Fibroblast of skin of left quadriceps (primary cell): ENCODE measurements at regions not wholly inside any gene's neighbourhood (a gene's known extent, or its start where the extent isn't known, plus 50 kb on each side); places are given as distances from the start of the nearest gene placed in this dataset.

Experiments used
- DNase-seq, 2 experiments: peaks; one replicate each; pipeline ENCODE4 v3.0.0-alpha.2; 2013; ENCODE audit warnings: low read depth in 2 of 2

DNA sequence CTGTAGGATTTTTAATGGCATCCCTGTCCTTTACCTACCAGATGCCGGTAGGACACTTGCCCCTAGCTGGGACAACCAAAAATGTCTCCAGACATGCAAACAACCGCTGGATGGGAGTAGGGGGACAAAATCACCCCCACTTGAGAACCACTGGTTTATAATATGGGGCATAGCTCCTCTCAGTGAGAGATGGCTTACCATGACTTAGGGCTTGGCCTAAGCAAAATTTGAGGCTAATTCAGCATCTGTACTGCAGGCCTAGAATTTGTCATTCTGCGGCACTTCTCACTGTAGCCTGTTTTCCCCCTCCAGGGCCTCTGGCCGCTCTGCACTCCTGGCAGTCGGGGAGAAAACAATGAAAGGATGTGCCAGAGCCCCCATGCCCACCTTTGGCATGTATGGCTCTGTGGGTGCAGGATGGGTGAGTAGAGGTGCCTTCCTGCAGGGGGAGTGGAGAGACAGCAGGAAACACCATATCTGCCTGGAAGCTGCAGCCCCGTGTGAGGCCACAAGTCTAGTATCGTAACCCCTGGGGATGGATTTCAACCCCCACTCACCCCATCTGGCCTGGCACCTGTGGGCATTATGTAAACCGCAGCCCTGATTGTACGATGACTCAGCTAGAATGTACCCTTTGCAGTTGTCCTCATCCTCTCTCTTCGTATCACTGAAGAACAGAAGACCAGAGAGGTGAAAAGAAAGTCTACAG is 268.1 kb downstream of the SOX9 start:
- no peak for DNase-seq

DNA sequence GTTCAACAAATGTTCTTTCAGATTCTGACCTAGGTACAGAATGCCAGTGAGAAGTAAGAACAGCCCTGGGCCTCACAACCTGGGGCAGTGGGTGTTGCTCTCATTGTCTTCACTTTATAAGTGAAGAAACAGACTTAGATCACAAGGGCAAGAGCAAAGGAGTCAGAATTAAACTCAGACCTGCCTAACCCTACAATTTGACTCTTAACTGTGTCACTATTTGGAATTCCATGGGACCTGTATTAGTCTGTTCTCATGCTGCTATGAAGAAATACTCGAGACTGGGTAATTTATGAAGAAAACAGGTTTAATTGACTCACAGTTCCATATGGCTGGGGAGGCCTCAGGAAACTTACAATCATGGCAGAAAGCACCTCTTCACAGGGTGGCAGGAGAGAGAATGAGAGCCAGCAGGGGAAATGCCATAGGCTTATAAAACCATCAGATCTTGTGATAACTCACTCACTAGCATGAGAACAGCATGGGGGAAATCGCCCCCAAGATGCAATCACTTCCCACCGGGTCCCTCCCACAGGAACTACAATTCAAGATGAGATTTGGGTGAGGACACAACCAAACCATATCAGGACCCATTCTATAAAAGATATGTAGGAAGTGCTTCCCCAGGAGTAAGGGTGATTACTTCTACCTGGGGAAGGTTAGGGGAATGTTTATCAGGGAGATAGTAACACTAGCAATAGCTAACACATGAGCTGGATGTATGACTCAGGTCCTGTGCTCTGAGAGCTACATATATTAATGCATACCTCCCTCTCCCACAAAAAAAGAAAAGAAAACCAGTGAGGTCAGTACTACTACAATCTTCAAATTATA is 270.1 kb downstream of the SOX9 start:
- DNase-seq, result peak; percentile 52 to 58

DNA sequence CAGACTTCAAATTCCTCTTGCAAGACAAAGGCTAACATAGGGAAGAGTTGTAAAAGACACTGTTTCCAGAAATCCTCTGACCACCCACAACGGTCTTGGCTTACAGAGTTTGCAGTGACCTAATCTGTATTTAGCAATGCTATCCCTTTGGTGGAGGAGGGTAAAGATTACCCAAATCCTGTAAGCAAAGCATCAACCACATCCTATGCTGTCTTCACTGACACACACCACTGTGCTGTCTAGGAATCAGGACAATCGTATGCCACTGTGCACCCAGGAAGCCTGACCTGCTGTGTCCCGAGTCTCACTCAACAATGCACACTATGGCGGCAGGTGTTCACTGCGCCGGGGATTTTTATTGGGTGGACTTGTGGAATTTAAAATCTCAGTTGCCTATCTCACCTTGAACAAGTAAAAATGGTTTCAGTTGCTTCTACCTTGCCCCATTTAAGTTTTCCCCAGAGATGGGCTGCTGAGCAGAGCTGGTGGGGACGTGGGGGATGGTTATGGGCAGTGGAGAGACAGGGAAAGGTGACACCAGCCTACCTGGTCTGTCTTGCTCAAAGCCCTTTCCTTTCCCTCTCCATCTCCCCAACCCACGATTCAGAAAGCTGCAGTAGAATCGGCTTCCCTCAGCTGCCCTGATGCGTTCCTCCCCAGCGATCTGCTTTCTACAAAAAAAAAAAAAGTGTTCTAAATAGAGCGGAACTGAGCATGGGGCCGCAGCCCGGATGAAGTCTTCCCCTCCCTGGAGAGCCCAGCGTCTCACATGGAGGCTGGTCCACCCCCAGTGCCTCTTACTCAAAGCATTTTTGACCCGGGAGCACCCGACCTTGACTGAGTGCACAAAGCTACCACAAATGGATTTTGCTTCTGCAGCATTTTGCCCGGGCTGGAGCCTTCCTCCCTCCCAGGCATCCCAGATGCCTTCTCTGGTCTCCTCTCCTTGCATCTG is 271.5 kb downstream of the SOX9 start:
- peak; percentile 69 for DNase-seq

DNA sequence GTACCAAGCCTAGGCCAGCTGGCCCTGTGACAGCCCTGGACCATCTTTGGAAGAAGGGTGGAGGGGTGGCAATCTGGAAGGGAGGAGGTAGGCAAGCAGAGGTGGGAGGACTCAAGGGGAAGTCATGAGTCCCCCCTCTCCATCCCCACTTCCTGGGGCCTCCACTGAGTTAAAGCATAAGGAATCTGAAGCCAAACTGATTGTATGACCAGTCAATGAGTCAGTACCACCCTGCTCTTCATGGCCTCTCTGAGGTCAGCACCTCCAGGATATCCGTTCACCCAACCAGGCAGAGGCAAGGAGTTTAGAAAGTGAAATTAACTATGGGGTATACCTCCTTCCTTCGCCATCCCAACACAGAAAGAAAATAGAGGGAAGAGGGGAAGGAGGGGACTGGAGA is 272.7 kb downstream of the SOX9 start:
- DNase-seq, result no peak

DNA sequence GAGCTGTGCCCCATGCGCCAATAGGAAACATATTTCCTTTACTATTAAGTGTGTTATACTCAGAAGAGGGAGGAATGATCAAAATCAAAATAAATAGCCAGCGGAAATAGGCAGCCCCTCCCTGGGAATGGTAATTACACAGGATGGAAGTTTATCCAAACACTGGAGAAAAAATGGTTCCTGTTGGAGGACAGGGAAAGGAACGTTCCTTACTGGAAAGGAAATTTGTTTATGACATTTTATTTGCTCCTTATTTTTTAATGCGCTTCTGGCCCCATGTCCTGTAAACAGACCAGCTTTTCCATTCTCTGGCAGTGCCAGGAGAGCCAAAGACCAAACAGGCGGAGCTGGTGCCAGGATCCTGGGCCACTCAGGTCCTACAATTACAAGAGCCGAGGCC is 273.7 kb downstream of the SOX9 start:
- no peak for DNase-seq

DNA sequence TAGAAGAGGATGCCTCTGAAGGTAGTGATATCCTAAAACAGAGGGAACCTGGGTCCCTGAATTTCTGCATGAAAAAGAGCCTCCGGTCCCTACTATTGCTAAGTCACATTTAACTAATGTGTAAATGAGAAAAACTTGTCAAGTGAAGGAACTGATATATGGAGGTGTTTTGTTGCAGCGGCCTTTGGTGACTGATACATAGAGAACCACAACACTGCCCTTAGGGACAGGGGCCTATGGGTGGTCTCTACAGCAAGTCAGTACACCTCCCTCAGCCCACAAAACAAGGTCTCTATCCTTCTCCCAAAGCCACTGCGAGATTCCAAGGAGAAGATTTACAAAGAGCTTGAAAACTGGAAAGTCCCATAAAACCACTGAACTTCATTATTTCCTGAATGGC is 275.3 kb downstream of the SOX9 start:
- DNase-seq, result no peak

DNA sequence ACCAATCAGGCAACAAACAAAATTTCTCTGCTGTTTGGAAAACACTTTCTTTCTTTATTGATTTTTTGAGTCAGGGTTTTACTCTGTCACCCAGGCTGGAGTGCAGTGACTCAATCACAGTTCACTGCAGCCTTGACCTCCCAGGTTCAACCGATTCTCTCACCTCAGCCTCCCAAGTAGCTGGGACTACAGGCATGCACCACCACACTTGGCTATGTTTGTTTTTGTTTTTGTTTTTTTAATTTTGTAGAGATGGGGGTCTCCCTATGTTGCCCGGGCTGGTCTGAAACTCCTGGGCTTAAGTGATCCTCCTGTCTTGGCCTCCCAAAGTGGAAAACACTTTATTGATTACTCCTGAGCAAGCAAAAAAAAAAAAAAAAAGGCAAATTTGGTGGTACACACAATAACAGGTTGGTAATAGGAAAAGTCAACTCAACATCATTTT is 276.4 kb downstream of the SOX9 start:
- DNase-seq, result no peak

DNA sequence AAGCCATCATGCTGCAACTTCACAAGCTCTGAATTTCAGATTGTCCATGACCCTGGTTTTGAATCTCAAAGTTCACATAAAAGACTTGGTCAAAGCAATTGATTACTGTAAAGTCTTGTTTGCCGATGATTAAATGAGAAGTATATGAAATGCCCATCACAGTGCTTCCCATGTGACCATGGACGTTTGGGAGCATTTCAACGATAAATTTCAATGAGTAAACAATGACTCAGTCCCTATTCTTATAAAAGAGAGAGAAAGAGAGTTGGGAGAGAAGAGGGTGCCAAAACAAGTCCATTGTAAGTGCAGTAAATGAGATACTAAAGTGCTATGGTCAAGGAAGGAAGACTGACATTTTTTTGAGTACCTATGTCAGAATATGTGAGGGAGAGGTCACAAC is 276.9 kb downstream of the SOX9 start:
- DNase-seq, result no peak

DNA sequence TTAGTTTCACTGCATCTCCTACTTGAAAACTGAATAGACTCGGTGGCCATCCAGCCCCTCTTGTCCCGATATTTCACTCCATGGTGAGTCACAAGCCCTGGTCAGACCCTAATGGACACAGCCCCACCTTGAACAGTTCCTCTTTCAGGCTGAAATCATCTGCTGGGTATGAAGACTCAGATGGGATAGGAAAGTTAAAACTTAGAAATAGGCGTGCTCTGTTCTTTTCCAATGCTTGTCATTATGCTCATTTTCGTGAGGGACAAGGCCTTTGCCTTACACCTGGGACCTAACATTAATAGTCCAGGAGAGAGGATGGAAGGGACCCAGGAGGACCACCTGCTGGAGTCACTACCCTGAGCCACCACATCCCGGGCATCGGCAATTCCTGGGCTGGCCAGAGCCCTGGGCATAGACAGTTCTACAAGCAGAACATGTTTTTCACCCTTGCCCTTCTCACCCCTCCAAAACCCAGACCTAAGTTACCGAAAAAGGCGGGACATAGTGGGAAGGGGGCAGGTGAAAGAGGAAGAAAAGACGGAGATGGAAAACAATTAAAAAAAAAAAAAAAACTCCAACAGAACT is 278.3 kb downstream of the SOX9 start:
- no peak for DNase-seq

DNA sequence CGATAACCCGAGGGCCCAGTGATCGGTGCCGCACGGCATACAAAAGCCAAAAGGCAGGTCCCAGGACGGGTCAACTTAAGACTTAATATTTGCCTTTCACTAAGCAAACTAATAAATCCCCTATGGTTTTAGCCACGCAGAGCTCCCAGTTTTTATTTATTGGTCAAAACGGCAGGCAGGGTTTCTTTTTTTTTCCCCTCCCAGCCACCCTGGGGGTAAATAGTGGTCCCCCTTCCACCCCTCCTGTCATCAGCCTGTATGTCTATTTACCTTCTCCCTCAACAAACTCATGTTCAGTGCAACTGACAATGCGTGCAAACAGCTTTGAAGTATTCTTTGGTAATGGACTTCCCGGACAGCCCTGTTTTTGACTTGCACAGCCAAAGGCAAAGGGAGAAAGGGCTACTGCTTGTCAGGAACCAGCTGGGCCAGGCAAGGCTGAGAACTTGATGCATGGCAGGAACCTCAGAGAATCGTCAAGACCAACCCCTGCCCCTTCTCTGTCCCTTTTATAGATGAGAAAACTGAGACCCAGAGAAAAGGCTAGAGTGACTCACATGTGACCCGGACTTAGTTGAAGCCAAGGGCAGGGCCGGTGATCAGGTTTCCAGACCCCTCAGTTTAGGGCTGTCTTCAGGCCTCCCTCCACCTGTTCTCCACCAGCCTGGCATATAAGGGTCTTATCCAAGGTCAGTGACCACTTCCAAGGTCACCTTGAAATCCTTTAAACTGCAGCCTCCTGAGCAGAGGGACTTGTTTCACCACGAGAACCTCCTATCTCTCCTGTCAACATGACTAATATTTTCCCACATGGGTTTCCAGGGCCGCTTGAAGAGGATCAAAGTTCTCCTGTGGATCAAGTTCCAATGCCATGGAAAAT is 279.0 kb downstream of the SOX9 start:
- no peak for DNase-seq

DNA sequence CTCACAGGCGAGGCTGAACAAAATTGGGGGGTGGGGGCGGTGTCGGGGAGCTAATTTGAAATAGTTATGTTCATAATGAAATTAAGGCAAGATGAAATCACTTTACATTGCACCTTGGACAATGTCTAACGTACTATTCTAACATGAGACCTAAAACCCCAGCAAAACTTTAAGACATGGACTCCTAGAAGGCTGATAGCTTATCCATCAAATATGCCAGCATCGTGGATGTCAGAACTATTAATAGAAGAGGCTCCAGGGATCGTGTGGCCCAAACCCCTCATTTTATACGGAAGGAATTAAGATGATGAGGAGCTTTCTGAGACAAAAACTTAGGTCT is 279.6 kb downstream of the SOX9 start:
- DNase-seq, result no peak

DNA sequence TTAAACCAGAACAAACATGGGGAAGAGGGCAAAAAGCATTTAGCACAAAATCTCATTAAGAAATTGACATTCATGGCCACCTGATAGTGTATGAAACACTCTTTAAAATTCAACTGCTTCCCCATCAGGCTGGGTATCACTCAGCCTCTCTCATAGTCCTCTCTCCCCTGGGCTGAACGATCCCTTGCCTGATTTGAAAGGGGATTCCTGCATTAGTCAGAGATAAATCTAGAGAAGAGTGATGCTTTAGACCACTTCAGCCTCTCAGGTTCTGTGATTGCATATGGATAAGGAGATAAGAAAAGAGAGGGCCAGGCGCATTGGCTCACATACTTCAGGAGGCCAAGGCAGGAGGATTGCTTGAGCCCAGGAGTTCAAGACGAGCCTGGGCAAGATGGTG is 280.0 kb downstream of the SOX9 start:
- DNase-seq, result no peak

DNA sequence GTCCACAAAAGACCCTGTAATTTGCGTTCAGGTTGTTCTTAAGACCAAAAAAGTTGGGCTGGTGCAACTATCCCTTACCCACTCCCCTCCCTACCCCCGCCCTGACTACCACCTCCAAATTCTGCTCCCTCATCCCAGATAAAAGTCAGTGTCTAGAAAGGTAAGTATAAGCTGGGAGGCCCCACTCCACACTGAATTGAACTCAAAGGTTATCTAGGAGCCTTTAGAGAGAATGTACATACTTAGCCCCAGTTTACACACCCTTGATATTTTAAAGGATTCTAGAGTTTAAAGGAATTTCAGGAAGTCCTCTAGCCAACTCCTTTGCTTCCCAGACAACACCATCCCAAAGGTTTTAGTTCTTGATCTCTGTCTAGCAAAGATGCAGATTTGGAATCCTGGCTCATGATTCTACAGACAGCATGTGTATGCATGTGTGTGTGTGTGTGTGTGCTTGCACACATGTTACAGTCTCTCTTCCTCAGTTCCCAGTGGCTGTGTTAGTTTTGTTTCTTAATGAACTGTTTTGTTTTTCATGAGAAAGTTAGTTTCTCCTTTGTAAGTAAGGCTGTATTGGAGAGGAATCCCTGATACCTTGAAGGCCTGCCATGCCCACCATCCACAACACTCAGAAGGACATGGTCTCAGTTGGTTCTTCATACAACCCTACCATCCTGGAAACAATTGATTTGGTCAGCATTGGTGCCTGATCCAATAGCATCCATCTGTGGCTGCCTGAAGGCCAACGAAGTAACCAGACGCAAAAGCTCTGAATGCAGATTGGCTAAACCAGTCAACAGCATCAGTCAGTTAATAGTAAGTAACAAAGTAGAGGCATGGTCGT is 281.3 kb downstream of the SOX9 start:
- no peak for DNase-seq

DNA sequence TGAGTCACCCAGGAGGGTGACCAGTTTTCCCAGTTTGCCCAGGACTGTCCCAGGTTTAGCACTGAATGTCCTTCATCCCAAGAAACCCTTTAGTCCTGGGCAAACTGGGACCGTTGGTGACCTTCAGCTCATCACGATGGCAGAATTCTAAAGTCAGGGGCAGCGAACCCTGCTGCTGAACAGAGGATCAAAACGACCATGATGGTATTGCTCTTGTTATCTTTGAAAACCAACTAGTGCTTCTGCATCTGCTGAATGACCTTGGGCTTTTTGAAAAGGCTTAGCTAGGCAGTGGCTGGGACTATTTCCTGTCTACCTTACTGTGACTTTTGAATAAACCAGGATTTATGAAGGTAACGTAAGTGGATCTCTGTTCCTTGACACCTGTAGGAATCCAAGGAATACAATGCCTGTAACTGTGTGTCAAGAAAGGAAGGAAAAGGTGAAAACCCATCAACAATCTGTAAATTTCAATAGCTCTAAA is 281.9 kb downstream of the SOX9 start:
- DNase-seq, result no peak

DNA sequence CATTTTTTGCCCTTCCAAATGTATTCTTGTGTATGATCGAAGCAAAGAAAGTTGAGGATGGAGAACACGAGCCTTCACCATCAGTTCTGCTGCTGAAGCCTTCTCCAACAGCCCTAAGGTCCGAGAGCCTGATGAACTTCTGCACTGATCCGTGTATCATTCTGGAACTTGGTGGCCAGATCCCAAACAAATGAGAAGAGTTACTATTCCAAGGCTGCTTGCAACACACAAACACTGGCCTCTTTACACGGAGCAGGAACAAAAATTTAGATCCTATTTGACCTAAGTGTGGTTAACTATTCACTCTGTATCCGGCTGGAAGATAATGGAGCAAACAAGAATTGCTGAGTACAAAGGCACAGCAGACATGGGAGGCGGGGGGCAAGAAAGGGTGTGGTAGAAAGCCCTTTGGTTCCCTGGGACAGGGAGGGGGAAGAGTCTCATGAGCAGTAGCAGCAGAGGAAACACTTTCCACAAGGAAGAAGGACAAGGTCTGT is 282.9 kb downstream of the SOX9 start:
- no peak for DNase-seq

DNA sequence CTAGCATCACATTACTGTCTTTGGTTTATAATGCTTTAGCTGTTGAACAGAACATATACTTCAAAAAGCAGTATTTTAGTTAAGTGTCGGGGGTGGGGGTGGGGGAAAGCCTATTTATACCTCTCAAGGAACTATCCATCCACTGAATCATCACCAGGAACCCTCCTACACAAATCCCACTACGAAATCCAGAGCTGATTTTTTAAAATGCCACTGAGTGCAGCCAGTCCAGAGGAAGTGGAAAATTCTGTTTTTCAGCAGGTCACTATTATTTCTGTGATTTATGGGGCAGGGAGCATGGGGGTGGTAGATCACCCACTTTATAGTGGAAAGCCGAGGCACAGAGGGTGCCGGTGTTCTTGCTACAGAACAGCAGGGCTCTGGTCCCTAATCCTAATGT is 284.1 kb downstream of the SOX9 start:
- DNase-seq, result peak; percentile 63 to 70

DNA sequence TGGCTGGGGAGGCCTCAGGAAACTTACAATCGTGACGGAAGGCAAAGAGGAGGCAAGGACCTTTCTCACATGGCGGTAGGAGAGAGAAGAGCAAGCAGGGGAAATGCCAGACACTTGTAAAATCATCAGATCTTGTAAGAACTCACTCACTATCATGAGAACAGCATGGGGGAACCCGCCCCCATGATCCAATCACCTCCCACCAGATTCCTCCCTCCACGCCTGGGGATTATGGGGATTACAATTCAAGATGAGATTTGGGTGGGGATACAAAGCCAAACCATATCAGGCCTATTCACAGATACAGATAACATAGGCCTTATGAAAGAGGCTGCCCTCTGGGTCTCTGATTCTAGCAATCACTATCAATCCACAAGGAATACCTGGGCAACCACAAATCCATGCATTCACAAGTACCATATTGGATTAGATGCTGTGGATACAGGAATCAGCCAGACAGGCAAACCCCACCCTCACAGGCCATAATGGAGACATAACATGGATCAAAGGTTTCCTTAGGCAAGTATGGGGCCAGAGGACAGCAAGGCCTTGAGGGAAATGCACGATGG is 284.9 kb downstream of the SOX9 start:
- no peak for DNase-seq

DNA sequence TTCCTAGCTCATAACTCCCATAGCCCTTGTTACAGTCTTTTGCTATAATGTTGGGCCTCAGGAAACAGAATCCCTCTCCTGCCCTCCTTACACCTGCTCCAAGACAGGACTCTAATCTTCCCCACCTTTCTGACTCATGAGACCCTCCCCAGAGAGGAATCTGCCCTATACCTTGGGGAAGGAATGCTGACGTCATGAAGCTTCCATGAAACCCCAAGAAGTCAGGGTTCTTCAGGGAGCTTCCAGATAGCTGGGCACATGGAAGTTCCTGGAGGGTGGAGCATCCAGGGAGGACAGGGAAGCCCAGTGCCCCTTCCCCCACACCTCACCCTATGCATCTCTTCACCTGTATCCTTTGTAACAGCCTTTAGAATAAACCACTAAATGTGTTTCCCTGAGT is 285.7 kb downstream of the SOX9 start:
- DNase-seq, result no peak

DNA sequence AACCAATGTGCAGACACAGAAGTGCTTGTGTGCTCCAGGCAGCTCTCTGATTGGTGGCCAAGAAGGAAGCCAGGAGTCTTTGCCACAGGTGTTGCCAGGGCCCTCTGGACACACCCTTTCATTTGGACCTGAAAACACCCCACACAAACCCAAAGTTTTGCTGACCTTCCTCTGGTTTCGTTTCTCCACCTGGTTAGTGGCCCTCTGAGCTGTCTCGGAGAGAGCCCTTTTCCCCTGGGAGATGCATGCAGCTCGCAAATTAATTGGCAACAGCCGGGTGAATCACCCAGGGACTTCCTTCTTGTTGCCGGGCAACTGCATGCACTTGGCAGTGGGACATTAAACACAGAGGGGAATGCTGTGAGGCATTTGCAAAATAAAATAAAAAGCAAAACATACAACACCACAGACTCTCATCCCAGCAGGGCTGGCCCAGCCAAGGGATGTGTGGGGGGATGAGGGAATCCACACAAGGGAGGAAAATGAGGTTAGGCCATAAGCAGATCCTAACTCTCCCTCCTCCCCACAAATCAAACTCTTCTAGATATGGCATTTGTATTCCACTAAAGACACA is 286.6 kb downstream of the SOX9 start:
- peak; percentile 94 to 95 for DNase-seq
